Mesenchymal stem cell (in vitro differentiated cells and primary cell): ENCODE measurements at regions not wholly inside any gene's neighbourhood (a gene's known extent, or its start where the extent isn't known, plus 50 kb on each side); places are given as distances from the start of the nearest gene placed in this dataset.

Experiments
- DNase-seq: peaks from one replicate; pipeline ENCODE4 v3.0.0-alpha.2; 2013
- H2AFZ ChIP-seq: one replicate; pipeline ENCODE4 v1.6.1; 2013; ENCODE audit warnings: low read depth, mild to moderate bottlenecking, control low read depth, inconsistent platforms, low read length, moderate library complexity
- H2AK5ac ChIP-seq: 2 replicates; pipeline ENCODE4 v1.6.1; 2013; ENCODE audit warnings: low read length, moderate library complexity, mild to moderate bottlenecking, inconsistent platforms; ENCODE audit not compliant: severe bottlenecking
- H2BK120ac ChIP-seq: one replicate; pipeline ENCODE4 v1.6.1; 2013; ENCODE audit warnings: low read depth, mild to moderate bottlenecking, inconsistent platforms, low read length, moderate library complexity
- H2BK12ac ChIP-seq, 2 experiments: one replicate each; pipeline ENCODE4 v1.6.1; 2013; ENCODE audit warnings: inconsistent platforms in 2 of 2, low read length in 2 of 2, mild to moderate bottlenecking in 2 of 2, moderate library complexity in 2 of 2, control low read depth in 1 of 2
- H2BK15ac ChIP-seq: one replicate; pipeline ENCODE4 v1.6.1; 2013; ENCODE audit warnings: mild to moderate bottlenecking, low read depth, inconsistent platforms; ENCODE audit not compliant: poor library complexity, severe bottlenecking
- H2BK5ac ChIP-seq: 2 replicates; pipeline ENCODE4 v1.6.1; 2013; ENCODE audit warnings: low read depth, mild to moderate bottlenecking, low read length, control low read depth, inconsistent platforms; ENCODE audit not compliant: poor library complexity, severe bottlenecking
- H3K14ac ChIP-seq, 2 experiments: one replicate each; pipeline ENCODE4 v1.6.1; 2013; ENCODE audit warnings: inconsistent platforms in 2 of 2, low read length in 2 of 2, control low read depth in 1 of 2, mild to moderate bottlenecking in 1 of 2, moderate library complexity in 1 of 2
- H3K18ac ChIP-seq, 2 experiments: one replicate each; pipeline ENCODE4 v1.6.1; 2013; ENCODE audit warnings: inconsistent platforms in 2 of 2, low read length in 2 of 2, control low read depth in 1 of 2, low read depth in 1 of 2, mild to moderate bottlenecking in 1 of 2
- H3K23ac ChIP-seq, 2 experiments: one replicate each; pipeline ENCODE4 v1.6.1; 2013; ENCODE audit warnings: inconsistent platforms in 2 of 2, low read length in 2 of 2, mild to moderate bottlenecking in 2 of 2, moderate library complexity in 2 of 2, control low read depth in 1 of 2
- H3K27ac ChIP-seq: 2 replicates; pipeline ENCODE4 v1.5.1; 2013; ENCODE audit warnings: mild to moderate bottlenecking, moderate library complexity, low read length, control low read depth, inconsistent platforms; ENCODE audit not compliant: poor library complexity, severe bottlenecking
- H3K27me3 ChIP-seq, 2 experiments: 2 replicates each; pipeline versions ENCODE4 v1.6.1 to v1.7.0; 2013; ENCODE audit warnings: low read length in 2 of 2, mild to moderate bottlenecking in 2 of 2, moderate library complexity in 2 of 2, control low read depth in 1 of 2, inconsistent platforms in 1 of 2; ENCODE audit not compliant: control insufficient read depth in 1 of 2, insufficient read depth in 1 of 2
- H3K36me3 ChIP-seq, 2 experiments: 2 replicates each; pipeline versions ENCODE4 v1.6.1 to v1.7.0; 2013; ENCODE audit warnings: low read length in 2 of 2, control low read depth in 1 of 2, inconsistent platforms in 1 of 2, low read depth in 1 of 2, mild to moderate bottlenecking in 1 of 2; ENCODE audit not compliant: insufficient read depth in 2 of 2, control insufficient read depth in 1 of 2
- H3K4ac ChIP-seq, 2 experiments: one replicate each; pipeline ENCODE4 v1.6.1; 2013; ENCODE audit warnings: inconsistent platforms in 2 of 2, low read length in 2 of 2, mild to moderate bottlenecking in 2 of 2, moderate library complexity in 2 of 2, control low read depth in 1 of 2, low read depth in 1 of 2
- H3K4me1 ChIP-seq: 2 replicates; pipeline ENCODE4 v1.6.1; 2013; ENCODE audit warnings: low read depth, low read length, control low read depth; ENCODE audit not compliant: control insufficient read depth, insufficient read depth
- H3K4me2 ChIP-seq: 2 replicates; pipeline ENCODE4 v1.6.1; 2013; ENCODE audit warnings: low read length, mild to moderate bottlenecking, inconsistent platforms; ENCODE audit not compliant: poor library complexity, severe bottlenecking
- H3K4me3 ChIP-seq, 2 experiments: 2 replicates each; pipeline versions ENCODE4 v1.5.1 to v1.7.0; 2013; ENCODE audit warnings: low read length in 2 of 2, mild to moderate bottlenecking in 2 of 2, control low read depth in 1 of 2, low read depth in 1 of 2; ENCODE audit not compliant: insufficient read depth in 1 of 2
- H3K79me1 ChIP-seq: replicated peaks from 2 replicates; pipeline ENCODE4 v1.6.1; 2013; ENCODE audit warnings: mild to moderate bottlenecking, control low read depth, low read length, inconsistent platforms; ENCODE audit not compliant: poor library complexity, severe bottlenecking
- H3K9ac ChIP-seq: 2 replicates; pipeline ENCODE4 v1.7.0; 2013; ENCODE audit warnings: mild to moderate bottlenecking, low read length, moderate library complexity
- H3K9me3 ChIP-seq: 2 replicates; pipeline ENCODE4 v1.7.0; 2013; ENCODE audit warnings: mild to moderate bottlenecking, low read length; ENCODE audit not compliant: control insufficient read depth
- H4K8ac ChIP-seq: one replicate; pipeline ENCODE4 v1.6.1; 2013; ENCODE audit warnings: inconsistent platforms, mild to moderate bottlenecking, low read length, moderate library complexity
- H4K91ac ChIP-seq: one replicate; pipeline ENCODE4 v1.6.1; 2013; ENCODE audit warnings: mild to moderate bottlenecking, low read length, inconsistent platforms
- WGBS: methylation state at CpG from one replicate; pipeline ENCODE4 v1.1.7; 2013; ENCODE audit warnings: mixed read lengths; 5-methylcytosine and 5-hydroxymethylcytosine counted together

- peaks cover 26 to 43% of the 10 kb centered on the region in 2 experiments for H3K27me3 ChIP-seq
- no peak overlapping the region for H4K91ac ChIP-seq
- H4K8ac ChIP-seq = no peak overlapping the region
- no peak overlapping the region for H2AFZ ChIP-seq
- H3K27ac ChIP-seq = no peak overlapping the region
- H3K4me1 ChIP-seq = no peaks in the 10 kb centered on the region
- H3K4me2 ChIP-seq = no peak overlapping the region
- H3K4me3 ChIP-seq = no peak overlapping the region
- no peak for DNase-seq
- no peak overlapping the region for H3K9ac ChIP-seq
- H2BK5ac ChIP-seq = no peak overlapping the region
- H3K4ac ChIP-seq = no peak overlapping the region
- H2BK15ac ChIP-seq = no peak overlapping the region
- H3K18ac ChIP-seq = no peak overlapping the region
- no peaks in the 10 kb centered on the region for H3K36me3 ChIP-seq
- WGBS = 62% methylated on average over 7 of the region's 7 CpGs
- no peak overlapping the region for H2BK12ac ChIP-seq
- no peak overlapping the region for H2AK5ac ChIP-seq
- H2BK120ac ChIP-seq = no peak overlapping the region
- no peak overlapping the region for H3K23ac ChIP-seq
- H3K9me3 ChIP-seq = peaks cover 4% of the 10 kb centered on the region
- H3K79me1 ChIP-seq = no peaks in the 10 kb centered on the region
- no peak overlapping the region for H3K14ac ChIP-seq
These were observed 93.3 kb downstream of the YTHDF1 start for GRCh38 chr20:63122626-63123025.

GRCh38 chr20:63121749-63122405 lies 94.1 kb downstream of the YTHDF1 start:
- Histone ChIP-seq H4K91ac (no peak overlapping the region), H2BK120ac (no peak overlapping the region), H3K9ac (no peak overlapping the region), H3K4ac (no peak overlapping the region), H3K4me3 (no peak overlapping the region), H4K8ac (no peak overlapping the region), H3K27me3 (peaks cover 33 to 43% of the 10 kb centered on the region in 2 experiments), H3K18ac (no peak overlapping the region), H2AFZ (no peak overlapping the region), H3K36me3 (no peaks in the 10 kb centered on the region), H2BK15ac (no peak overlapping the region), H3K27ac (no peak overlapping the region), H3K9me3 (peaks cover 4% of the 10 kb centered on the region), H3K79me1 (no peaks in the 10 kb centered on the region), H2BK5ac (no peak overlapping the region), H3K14ac (no peak overlapping the region), H3K23ac (no peak overlapping the region), H3K4me2 (no peak overlapping the region), H2AK5ac (no peak overlapping the region), H3K4me1 (no peaks in the 10 kb centered on the region), H2BK12ac (no peak overlapping the region)
- no peak for DNase-seq
- WGBS = 87% methylated on average over 23 of the region's 23 CpGs

GRCh38 chr20:63121246-63121645 lies 94.7 kb downstream of the YTHDF1 start:
- H3K23ac ChIP-seq = no peak overlapping the region
- no peak overlapping the region for H2BK120ac ChIP-seq
- H3K4me2 ChIP-seq = no peak overlapping the region
- peaks cover 37 to 42% of the 10 kb centered on the region in 2 experiments for H3K27me3 ChIP-seq
- 82% methylated on average over 15 of the region's 15 CpGs for WGBS
- no peak overlapping the region for H3K18ac ChIP-seq
- H2BK15ac ChIP-seq = no peak overlapping the region
- no peak overlapping the region for H3K27ac ChIP-seq
- no peak overlapping the region for H2AK5ac ChIP-seq
- no peaks in the 10 kb centered on the region for H3K79me1 ChIP-seq
- H3K4ac ChIP-seq = no peak overlapping the region
- peaks cover 4% of the 10 kb centered on the region for H3K9me3 ChIP-seq
- no peaks in the 10 kb centered on the region for H3K4me1 ChIP-seq
- H3K36me3 ChIP-seq = no peaks in the 10 kb centered on the region
- H2BK12ac ChIP-seq = no peak overlapping the region
- H3K14ac ChIP-seq = no peak overlapping the region
- no peak for DNase-seq
- H4K8ac ChIP-seq = no peak overlapping the region
- H2AFZ ChIP-seq = no peak overlapping the region
- no peak overlapping the region for H3K4me3 ChIP-seq
- H3K9ac ChIP-seq = no peak overlapping the region
- H2BK5ac ChIP-seq = no peak overlapping the region
- no peak overlapping the region for H4K91ac ChIP-seq

GRCh38 chr20:63120808-63121090 lies 95.2 kb downstream of the YTHDF1 start:
- no peak overlapping the region for H4K8ac ChIP-seq
- H2BK5ac ChIP-seq = no peak overlapping the region
- 67% methylated on average over 5 of the region's 5 CpGs for WGBS

More at GRCh38 chr20:63120808-63121090, 95.2 kb downstream of the YTHDF1 start:
- H3K79me1 ChIP-seq = no peaks in the 10 kb centered on the region
- no peak overlapping the region for H3K9ac ChIP-seq
- H3K4ac ChIP-seq = no peak overlapping the region
- H2AFZ ChIP-seq = no peak overlapping the region
- no peak overlapping the region for H4K91ac ChIP-seq
- DNase-seq = no peak
- peaks cover 36 to 42% of the 10 kb centered on the region in 2 experiments for H3K27me3 ChIP-seq
- no peak overlapping the region for H3K27ac ChIP-seq
- no peak overlapping the region for H3K18ac ChIP-seq
- H2AK5ac ChIP-seq = no peak overlapping the region
- H3K4me3 ChIP-seq = no peak overlapping the region
- H2BK12ac ChIP-seq = no peak overlapping the region
- H2BK120ac ChIP-seq = no peak overlapping the region
- H3K4me1 ChIP-seq = no peaks in the 10 kb centered on the region
- H3K14ac ChIP-seq = no peak overlapping the region
- no peak overlapping the region for H3K23ac ChIP-seq
- no peak overlapping the region for H3K4me2 ChIP-seq
- H3K9me3 ChIP-seq = peaks cover 4% of the 10 kb centered on the region
- H2BK15ac ChIP-seq = no peak overlapping the region
- no peaks in the 10 kb centered on the region for H3K36me3 ChIP-seq
